ENCODE measurements at regions not wholly inside any gene's neighbourhood (a gene's known extent, or its start where the extent isn't known, plus 50 kb on each side); places are given as distances from the start of the nearest gene placed in this dataset.
"Not testable (repeated sequence)": the region's sequence is repeated elsewhere in the genome, so short reads cannot be mapped to it uniquely, and the experiment has no call there.

DNA sequence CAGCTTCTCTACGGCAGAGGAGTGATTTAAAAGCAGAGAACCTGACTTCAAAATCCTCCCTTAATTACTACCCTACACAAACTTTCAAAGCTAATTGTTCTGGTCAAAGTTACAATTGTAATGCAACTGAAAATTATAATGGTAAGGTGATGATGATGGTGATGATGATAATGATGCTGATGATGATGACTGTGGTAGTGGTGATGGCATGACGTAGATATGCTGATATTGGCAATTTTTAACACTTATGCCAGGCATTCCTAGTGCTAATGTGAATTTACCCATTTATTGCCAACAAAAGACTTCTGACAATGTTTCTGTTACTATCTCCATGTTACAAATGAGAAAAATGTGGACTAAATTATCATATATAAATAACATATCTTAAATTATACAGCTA lies 1831.1 kb downstream of the LRRC4C start:
- BruUV-seq (replicated peaks): no TSS peak
- Mint-ChIP-seq H3K4me1 (ENCODE audit: insufficient read depth, unreplicated experiment) (no peaks in the 10 kb centered on the region), H3K9me3 (ENCODE audit: unreplicated experiment) (no peaks in the 10 kb centered on the region), H3K27me3 (ENCODE audit: insufficient read depth, unreplicated experiment) (no peaks in the 10 kb centered on the region), H3K27ac (ENCODE audit: low read depth, unreplicated experiment) (no peak overlapping the region), H3K36me3 (ENCODE audit: insufficient read depth, unreplicated experiment) (no peaks in the 10 kb centered on the region), H3K4me3 (ENCODE audit: unreplicated experiment) (no peak overlapping the region)
- ChIA-PET POLR2A (no interaction called here), CTCF (no interaction called here)
- intact Hi-C loops (cut with micrococcal nuclease): no loop called here
- no peak for DNase-seq (ENCODE audit: unreplicated experiment)
- TF ChIP-seq, protein P1, sequence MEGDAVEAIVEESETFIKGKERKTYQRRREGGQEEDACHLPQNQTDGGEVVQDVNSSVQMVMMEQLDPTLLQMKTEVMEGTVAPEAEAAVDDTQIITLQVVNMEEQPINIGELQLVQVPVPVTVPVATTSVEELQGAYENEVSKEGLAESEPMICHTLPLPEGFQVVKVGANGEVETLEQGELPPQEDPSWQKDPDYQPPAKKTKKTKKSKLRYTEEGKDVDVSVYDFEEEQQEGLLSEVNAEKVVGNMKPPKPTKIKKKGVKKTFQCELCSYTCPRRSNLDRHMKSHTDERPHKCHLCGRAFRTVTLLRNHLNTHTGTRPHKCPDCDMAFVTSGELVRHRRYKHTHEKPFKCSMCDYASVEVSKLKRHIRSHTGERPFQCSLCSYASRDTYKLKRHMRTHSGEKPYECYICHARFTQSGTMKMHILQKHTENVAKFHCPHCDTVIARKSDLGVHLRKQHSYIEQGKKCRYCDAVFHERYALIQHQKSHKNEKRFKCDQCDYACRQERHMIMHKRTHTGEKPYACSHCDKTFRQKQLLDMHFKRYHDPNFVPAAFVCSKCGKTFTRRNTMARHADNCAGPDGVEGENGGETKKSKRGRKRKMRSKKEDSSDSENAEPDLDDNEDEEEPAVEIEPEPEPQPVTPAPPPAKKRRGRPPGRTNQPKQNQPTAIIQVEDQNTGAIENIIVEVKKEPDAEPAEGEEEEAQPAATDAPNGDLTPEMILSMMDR (IDR thresholded peaks at IDR 0.05; ENCODE audit: unreplicated experiment): no peak

DNA sequence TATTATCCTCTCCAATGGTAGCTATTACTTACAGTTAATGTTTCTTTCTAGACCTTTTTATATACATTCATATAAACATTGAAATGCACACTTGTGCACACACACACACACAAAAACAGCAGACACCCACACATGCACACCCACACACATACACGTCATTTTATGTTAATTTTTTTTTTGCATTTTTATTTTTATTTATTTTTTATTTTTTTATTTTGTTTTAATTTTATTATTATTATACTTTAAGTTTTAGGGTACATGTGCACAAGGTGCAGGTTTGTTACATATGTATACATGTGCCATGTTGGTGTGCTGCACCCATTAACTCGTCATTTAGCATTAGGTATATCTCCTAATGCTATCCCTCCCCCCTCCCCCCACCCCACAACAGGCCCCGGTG lies 1839.1 kb downstream of the LRRC4C start:
- H3K4me3 Mint-ChIP-seq (ENCODE audit: unreplicated experiment); H3K4me1 Mint-ChIP-seq (ENCODE audit: insufficient read depth, unreplicated experiment); intact Hi-C loops (cut with micrococcal nuclease); H3K27me3 Mint-ChIP-seq (ENCODE audit: insufficient read depth, unreplicated experiment); DNase-seq (ENCODE audit: unreplicated experiment); H3K9me3 Mint-ChIP-seq (ENCODE audit: unreplicated experiment); CTCF ChIA-PET; H3K36me3 Mint-ChIP-seq (ENCODE audit: insufficient read depth, unreplicated experiment); H3K27ac Mint-ChIP-seq (ENCODE audit: low read depth, unreplicated experiment); BruUV-seq (replicated peaks): not testable (repeated sequence)
- POLR2A ChIA-PET: interaction anchor here (0.6 kb wide), 1 partner anchor 8 kb away, joined by 3 read pairs; no protein-coding TSS in a partner anchor

DNA sequence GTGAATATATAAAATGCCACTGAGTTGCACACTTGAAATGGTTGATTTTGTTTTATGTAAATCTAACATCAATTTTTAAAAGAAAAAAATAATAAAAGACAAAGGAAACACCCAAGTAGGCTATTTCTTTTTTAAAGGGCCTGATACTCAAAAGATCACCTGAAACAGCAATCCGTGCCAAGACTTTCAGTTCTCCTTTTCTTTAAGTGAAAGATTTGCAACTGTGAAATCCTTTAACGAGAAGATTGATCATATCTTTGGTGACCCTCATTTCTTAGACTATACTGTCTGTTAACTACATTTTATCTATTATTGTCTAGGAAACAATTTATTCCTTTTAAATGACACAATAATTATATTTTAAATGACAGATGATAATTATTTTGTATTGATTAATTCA lies 1841.5 kb downstream of the LRRC4C start:
- Mint-ChIP-seq H3K27me3 (ENCODE audit: insufficient read depth, unreplicated experiment) (no peaks in the 10 kb centered on the region), H3K4me1 (ENCODE audit: insufficient read depth, unreplicated experiment) (no peaks in the 10 kb centered on the region), H3K4me3 (ENCODE audit: unreplicated experiment) (no peak overlapping the region), H3K27ac (ENCODE audit: low read depth, unreplicated experiment) (no peak overlapping the region), H3K36me3 (ENCODE audit: insufficient read depth, unreplicated experiment) (no peaks in the 10 kb centered on the region), H3K9me3 (ENCODE audit: unreplicated experiment) (peaks cover 9% of the 10 kb centered on the region)
- ChIA-PET CTCF (no interaction called here), POLR2A (no interaction called here)
- intact Hi-C loops (cut with micrococcal nuclease): no loop called here
- no peak for DNase-seq (ENCODE audit: unreplicated experiment)
- no TSS peak for BruUV-seq (replicated peaks)
- TF ChIP-seq, protein P1 (IDR thresholded peaks at IDR 0.05; ENCODE audit: unreplicated experiment): no peak

DNA sequence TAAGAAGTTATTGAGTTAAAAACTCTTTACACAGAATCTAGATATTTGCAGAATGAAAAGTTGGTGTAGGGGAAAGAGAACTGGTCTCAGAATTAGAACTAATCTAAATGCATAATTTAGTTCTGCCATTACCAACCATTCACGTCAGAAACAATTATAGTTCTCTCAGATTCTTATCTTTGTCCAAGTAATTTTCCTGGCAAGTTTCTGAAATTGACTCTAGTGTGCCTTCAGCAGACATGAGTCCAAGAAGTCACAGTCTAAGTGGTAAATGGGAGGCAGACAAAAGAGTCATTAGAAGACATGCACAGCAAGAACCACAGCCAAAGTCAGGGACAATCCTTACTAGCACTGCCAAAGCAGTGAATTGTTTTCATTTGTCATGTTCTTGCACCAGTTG lies 1870.1 kb downstream of the LRRC4C start:
- TF ChIP-seq, protein P1 (IDR thresholded peaks at IDR 0.05; ENCODE audit: unreplicated experiment): no peak
- no TSS peak for BruUV-seq (replicated peaks)
- intact Hi-C loops (cut with micrococcal nuclease): no loop called here
- H3K4me1 Mint-ChIP-seq (ENCODE audit: insufficient read depth, unreplicated experiment): no peaks in the 10 kb centered on the region
- ChIA-PET POLR2A (no interaction called here), CTCF (no interaction called here)
- H3K36me3 Mint-ChIP-seq (ENCODE audit: insufficient read depth, unreplicated experiment): no peaks in the 10 kb centered on the region
- H3K27me3 Mint-ChIP-seq (ENCODE audit: insufficient read depth, unreplicated experiment): no peaks in the 10 kb centered on the region
- no peak overlapping the region for H3K27ac Mint-ChIP-seq (ENCODE audit: low read depth, unreplicated experiment)
- H3K9me3 Mint-ChIP-seq (ENCODE audit: unreplicated experiment): no peaks in the 10 kb centered on the region
- DNase-seq (ENCODE audit: unreplicated experiment): no peak
- H3K4me3 Mint-ChIP-seq (ENCODE audit: unreplicated experiment): no peak overlapping the region

DNA sequence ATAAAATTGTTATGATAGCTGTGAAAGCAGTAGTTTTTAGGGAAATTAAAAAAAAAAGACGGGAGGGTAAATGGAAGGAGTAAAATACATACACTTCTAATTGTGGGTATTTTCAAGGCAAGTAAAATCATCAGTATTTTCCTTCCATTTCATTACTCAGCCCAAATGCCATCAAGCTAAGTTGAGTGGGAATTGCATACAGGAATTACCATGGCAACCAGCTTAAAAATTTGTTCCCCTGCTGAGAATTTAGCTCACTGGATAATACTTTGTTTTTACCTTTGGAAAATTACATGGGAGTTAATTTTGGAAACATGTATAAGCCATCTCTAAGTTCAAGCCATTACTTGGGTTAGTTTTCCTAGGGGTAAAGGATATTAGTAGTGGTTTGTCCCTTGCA lies 1873.4 kb downstream of the LRRC4C start:
- no peak overlapping the region for H3K27ac Mint-ChIP-seq (ENCODE audit: low read depth, unreplicated experiment)
- no peaks in the 10 kb centered on the region for H3K36me3 Mint-ChIP-seq (ENCODE audit: insufficient read depth, unreplicated experiment)
- no peaks in the 10 kb centered on the region for H3K4me1 Mint-ChIP-seq (ENCODE audit: insufficient read depth, unreplicated experiment)
- POLR2A ChIA-PET: no interaction called here
- no peak for DNase-seq (ENCODE audit: unreplicated experiment)
- no TSS peak for BruUV-seq (replicated peaks)
- intact Hi-C loops (cut with micrococcal nuclease): no loop called here
- TF ChIP-seq, protein P1 (IDR thresholded peaks at IDR 0.05; ENCODE audit: unreplicated experiment): no peak
- H3K27me3 Mint-ChIP-seq (ENCODE audit: insufficient read depth, unreplicated experiment): no peaks in the 10 kb centered on the region
- CTCF ChIA-PET: no interaction called here
- peaks cover 6% of the 10 kb centered on the region for H3K9me3 Mint-ChIP-seq (ENCODE audit: unreplicated experiment)
- H3K4me3 Mint-ChIP-seq (ENCODE audit: unreplicated experiment): no peak overlapping the region
